ENCODE measurements at regions not wholly inside any gene's neighbourhood (a gene's known extent, or its start where the extent isn't known, plus 50 kb on each side); places are given as distances from the start of the nearest gene placed in this dataset.

DNA sequence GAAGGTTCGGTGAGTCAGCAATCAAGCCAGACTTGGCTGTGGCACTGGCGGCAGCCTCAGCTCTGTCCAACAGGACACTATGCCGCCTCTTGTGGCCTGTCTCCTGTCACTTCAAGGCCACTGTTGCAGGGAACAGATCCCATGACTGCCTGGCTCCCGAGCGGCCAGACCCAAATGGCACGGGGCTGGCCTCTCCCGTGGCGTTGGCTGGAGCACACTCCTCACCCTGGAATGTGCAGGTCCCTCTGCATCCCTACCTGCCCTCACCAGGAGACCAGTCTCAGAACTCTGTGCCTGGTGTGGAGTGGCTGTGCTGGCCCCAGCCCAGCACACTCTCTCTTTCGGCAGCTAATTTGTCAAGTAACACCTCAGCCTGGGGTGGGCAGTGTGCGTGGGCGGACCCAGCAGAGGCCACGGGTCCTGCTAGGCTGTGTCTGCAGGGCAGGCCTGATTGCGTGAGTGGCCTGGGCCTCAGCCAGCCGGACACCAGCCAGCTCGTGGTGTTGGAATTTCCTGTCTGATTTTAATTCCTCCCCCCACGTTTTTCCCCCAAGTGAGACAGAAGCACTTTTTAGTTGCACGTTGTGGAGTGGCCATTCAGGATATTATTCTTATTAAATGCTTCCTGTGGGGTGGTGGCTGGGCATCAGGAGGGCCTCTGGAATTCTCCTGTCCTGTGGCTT is 179.3 kb downstream of the GLI2 start:
- no peak for DNase-seq (ENCODE audit: low read depth)

DNA sequence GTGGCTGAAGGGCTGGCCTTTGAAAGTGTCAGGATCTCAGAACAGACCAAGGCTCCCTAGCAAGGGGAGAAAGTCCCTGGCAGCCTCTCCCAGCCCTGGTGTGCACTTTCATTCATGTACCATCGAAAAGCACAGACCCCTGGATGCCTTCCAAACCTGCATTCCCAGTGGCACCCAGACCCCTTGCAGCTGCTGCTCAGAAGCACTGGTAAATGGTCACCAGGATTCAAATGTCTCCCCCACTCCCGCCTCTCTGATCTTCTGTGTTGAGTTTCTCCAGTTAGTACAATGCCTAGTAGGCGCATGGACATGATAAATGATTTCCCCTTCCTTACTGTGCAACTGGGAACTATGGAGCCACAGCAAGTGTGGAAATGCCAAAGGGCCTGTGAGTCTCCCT is 180.0 kb downstream of the GLI2 start:
- no peak overlapping the region for H3K4me3 ChIP-seq (ENCODE audit: low read depth, low read length)
- DNase-seq (ENCODE audit: low read depth): no peak
- TF ChIP-seq MYC (IDR thresholded peaks at IDR 0.05; ENCODE audit: low read depth, low read length) (no peak), POLR2A (IDR thresholded peaks at IDR 0.05; ENCODE audit: extremely low read depth, insufficient read length) (no peak)
- TF ChIP-seq, protein P1, sequence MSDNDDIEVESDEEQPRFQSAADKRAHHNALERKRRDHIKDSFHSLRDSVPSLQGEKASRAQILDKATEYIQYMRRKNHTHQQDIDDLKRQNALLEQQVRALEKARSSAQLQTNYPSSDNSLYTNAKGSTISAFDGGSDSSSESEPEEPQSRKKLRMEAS (IDR thresholded peaks at IDR 0.05; ENCODE audit: low read depth, low read length): no peak
- TF ChIP-seq, protein P2, sequence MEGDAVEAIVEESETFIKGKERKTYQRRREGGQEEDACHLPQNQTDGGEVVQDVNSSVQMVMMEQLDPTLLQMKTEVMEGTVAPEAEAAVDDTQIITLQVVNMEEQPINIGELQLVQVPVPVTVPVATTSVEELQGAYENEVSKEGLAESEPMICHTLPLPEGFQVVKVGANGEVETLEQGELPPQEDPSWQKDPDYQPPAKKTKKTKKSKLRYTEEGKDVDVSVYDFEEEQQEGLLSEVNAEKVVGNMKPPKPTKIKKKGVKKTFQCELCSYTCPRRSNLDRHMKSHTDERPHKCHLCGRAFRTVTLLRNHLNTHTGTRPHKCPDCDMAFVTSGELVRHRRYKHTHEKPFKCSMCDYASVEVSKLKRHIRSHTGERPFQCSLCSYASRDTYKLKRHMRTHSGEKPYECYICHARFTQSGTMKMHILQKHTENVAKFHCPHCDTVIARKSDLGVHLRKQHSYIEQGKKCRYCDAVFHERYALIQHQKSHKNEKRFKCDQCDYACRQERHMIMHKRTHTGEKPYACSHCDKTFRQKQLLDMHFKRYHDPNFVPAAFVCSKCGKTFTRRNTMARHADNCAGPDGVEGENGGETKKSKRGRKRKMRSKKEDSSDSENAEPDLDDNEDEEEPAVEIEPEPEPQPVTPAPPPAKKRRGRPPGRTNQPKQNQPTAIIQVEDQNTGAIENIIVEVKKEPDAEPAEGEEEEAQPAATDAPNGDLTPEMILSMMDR (IDR thresholded peaks at IDR 0.05; ENCODE audit: low read depth, low read length): no peak

More for the DNA sequence above, 179.3 kb downstream of the GLI2 start:
- no peak overlapping the region for H3K4me3 ChIP-seq (ENCODE audit: low read depth, low read length)
- TF ChIP-seq POLR2A (IDR thresholded peaks at IDR 0.05; ENCODE audit: extremely low read depth, insufficient read length) (no peak), MYC (IDR thresholded peaks at IDR 0.05; ENCODE audit: low read depth, low read length) (no peak)
- TF ChIP-seq, protein P2 (IDR thresholded peaks at IDR 0.05; ENCODE audit: low read depth, low read length): no peak
- TF ChIP-seq, protein P1 (IDR thresholded peaks at IDR 0.05; ENCODE audit: low read depth, low read length): no peak

DNA sequence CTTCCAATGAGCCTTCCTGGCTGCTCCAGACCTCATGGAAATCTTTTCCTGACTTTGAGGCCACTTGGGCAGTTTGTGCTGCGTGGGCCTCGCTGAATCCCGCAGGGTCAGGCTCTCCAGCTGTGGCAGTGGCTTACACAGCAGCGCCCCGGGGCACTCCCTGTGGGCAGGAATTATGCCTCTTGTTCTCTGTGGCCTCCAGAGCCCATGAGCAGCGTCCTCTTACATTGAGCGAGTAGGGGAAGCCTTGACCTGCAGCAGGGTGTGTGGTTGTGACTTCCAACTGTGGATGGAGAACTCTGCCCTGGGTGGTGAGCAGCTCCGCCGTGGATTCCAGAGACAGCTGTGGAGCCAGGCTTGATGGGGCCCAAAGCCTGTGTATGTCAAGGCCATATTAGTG is 180.8 kb downstream of the GLI2 start:
- no peak for DNase-seq (ENCODE audit: low read depth)
- TF ChIP-seq, protein P1 (IDR thresholded peaks at IDR 0.05; ENCODE audit: low read depth, low read length): no peak
- no peak for TF ChIP-seq POLR2A (IDR thresholded peaks at IDR 0.05; ENCODE audit: extremely low read depth, insufficient read length)
- TF ChIP-seq, protein P2 (IDR thresholded peaks at IDR 0.05; ENCODE audit: low read depth, low read length): no peak
- no peak for TF ChIP-seq MYC (IDR thresholded peaks at IDR 0.05; ENCODE audit: low read depth, low read length)
- H3K4me3 ChIP-seq (ENCODE audit: low read depth, low read length): no peak overlapping the region

DNA sequence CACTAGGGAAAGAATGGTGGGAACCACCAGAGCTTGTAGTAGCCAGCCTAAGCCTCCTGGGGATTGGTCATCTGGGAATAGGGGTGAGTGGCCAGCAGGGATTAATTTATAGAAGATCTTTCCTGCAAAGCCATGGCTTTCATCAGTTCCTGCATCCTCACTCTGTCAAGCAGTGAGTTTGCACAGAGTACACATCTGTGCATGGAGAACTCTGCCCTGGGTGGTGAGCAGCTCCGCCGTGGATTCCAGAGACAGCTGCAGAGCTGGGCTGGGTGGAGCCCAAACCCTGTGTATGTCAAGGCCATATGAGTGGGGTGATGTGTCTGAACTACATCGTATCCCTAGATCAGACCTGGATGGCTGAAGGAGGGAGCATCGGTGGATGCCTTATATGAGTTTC is 182.2 kb downstream of the GLI2 start:
- H3K4me3 ChIP-seq (ENCODE audit: low read depth, low read length): no peak overlapping the region
- TF ChIP-seq, protein P2 (IDR thresholded peaks at IDR 0.05; ENCODE audit: low read depth, low read length): no peak
- no peak for TF ChIP-seq POLR2A (IDR thresholded peaks at IDR 0.05; ENCODE audit: extremely low read depth, insufficient read length)
- no peak for TF ChIP-seq MYC (IDR thresholded peaks at IDR 0.05; ENCODE audit: low read depth, low read length)
- TF ChIP-seq, protein P1 (IDR thresholded peaks at IDR 0.05; ENCODE audit: low read depth, low read length): no peak
- no peak for DNase-seq (ENCODE audit: low read depth)

DNA sequence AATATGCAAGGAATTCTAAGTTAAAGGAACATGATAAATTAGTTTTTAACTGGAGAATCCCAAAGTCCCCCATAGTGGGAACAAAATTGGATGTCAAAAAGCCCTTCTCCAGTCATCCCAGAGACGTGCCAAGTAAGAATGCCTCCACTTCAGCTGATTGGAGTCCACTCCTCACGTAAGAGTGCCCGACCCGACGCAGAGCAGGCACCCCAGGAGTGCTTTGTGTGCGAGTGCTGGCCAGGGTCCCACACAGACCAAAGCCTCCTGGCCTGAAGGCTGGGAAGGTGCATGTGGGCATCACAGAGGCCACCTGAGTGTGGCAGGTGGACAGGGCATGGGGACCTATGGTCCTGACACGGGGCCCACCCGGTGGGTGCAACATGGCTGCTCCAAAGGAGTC is 183.5 kb downstream of the GLI2 start:
- no peak for DNase-seq (ENCODE audit: low read depth)
- no peak overlapping the region for H3K4me3 ChIP-seq (ENCODE audit: low read depth, low read length)
- TF ChIP-seq MYC (IDR thresholded peaks at IDR 0.05; ENCODE audit: low read depth, low read length) (no peak), POLR2A (IDR thresholded peaks at IDR 0.05; ENCODE audit: extremely low read depth, insufficient read length) (no peak)
- TF ChIP-seq, protein P2 (IDR thresholded peaks at IDR 0.05; ENCODE audit: low read depth, low read length): no peak
- TF ChIP-seq, protein P1 (IDR thresholded peaks at IDR 0.05; ENCODE audit: low read depth, low read length): no peak

Data from NB4 (cell line).